ENCODE measurements at regions not wholly inside any gene's neighbourhood (a gene's known extent, or its start where the extent isn't known, plus 50 kb on each side); places are given as distances from the start of the nearest gene placed in this dataset.

GRCh38 chr1:190540366-190540765 lies 62.7 kb upstream of the BRINP3 start:
- DNase-seq = no peak

- DNase-seq = no peak
Observed at GRCh38 chr1:190551638-190552037, 74.0 kb upstream of the BRINP3 start.

- DNase-seq = no peak
Observed at GRCh38 chr1:190560161-190560681, 82.6 kb upstream of the BRINP3 start.

- DNase-seq = no peak
Observed at GRCh38 chr1:190563230-190563629, 85.6 kb upstream of the BRINP3 start.

GRCh38 chr1:190564117-190564516 lies 86.5 kb upstream of the BRINP3 start:
- no peak for DNase-seq

GRCh38 chr1:190578017-190578416 lies 100.4 kb upstream of the BRINP3 start:
- DNase-seq = no peak

GRCh38 chr1:190578526-190578925 lies 100.9 kb upstream of the BRINP3 start:
- DNase-seq = no peak

- DNase-seq = no peak
Observed at GRCh38 chr1:190579552-190580193, 102.0 kb upstream of the BRINP3 start.

- no peak for DNase-seq
Observed at GRCh38 chr1:190583862-190584261, 106.2 kb upstream of the BRINP3 start.

GRCh38 chr1:190588424-190588823 lies 110.8 kb upstream of the BRINP3 start:
- no peak for DNase-seq

- no peak for DNase-seq
Observed at GRCh38 chr1:190595438-190595837, 117.8 kb upstream of the BRINP3 start.

GRCh38 chr1:190597294-190597693 lies 119.6 kb upstream of the BRINP3 start:
- DNase-seq = no peak

- DNase-seq = no peak
Observed at GRCh38 chr1:190599670-190600069, 122.0 kb upstream of the BRINP3 start.

- DNase-seq = no peak
Observed at GRCh38 chr1:190602325-190602724, 124.7 kb upstream of the BRINP3 start.

GRCh38 chr1:190608282-190608681 lies 130.6 kb upstream of the BRINP3 start:
- no peak for DNase-seq

GRCh38 chr1:190615818-190616217 lies 138.2 kb upstream of the BRINP3 start:
- no peak for DNase-seq

- DNase-seq = no peak
Observed at GRCh38 chr1:190616235-190616634, 138.6 kb upstream of the BRINP3 start.

GRCh38 chr1:190619724-190620123 lies 142.1 kb upstream of the BRINP3 start:
- DNase-seq = no peak

- DNase-seq = no peak
Observed at GRCh38 chr1:190633488-190633887, 155.8 kb upstream of the BRINP3 start.

- DNase-seq = no peak
Observed at GRCh38 chr1:190634134-190634533, 156.5 kb upstream of the BRINP3 start.

- DNase-seq = no peak
Observed at GRCh38 chr1:190649553-190649952, 171.9 kb upstream of the BRINP3 start.

- no peak for DNase-seq
Observed at GRCh38 chr1:190658907-190659306, 181.2 kb upstream of the BRINP3 start.

- no peak for DNase-seq
Observed at GRCh38 chr1:190663962-190664361, 186.3 kb upstream of the BRINP3 start.

- no peak for DNase-seq
Observed at GRCh38 chr1:190665045-190665444, 187.4 kb upstream of the BRINP3 start.

GRCh38 chr1:190667914-190668313 lies 190.2 kb upstream of the BRINP3 start:
- no peak for DNase-seq
